Tibial nerve (tissue), 4 donors: ENCODE measurements at regions not wholly inside any gene's neighbourhood (a gene's known extent, or its start where the extent isn't known, plus 50 kb on each side); places are given as distances from the start of the nearest gene placed in this dataset.

Experiments
- CTCF ChIP-seq, 5 experiments: fragments of 200-600 bp in 3 of 5; fragments of 450-650 bp in 2 of 5; sonication (generic) in 3 of 5; IDR thresholded peaks; one replicate each; pipeline ENCODE4 v1.5.1; 2016 to 2019; ENCODE audit warnings: antibody characterized with exemption in 5 of 5, mild to moderate bottlenecking in 3 of 5, moderate library complexity in 2 of 5
- EP300 ChIP-seq, 2 donors: sonication (generic); formaldehyde crosslinking; IDR thresholded peaks; one replicate each; pipeline ENCODE4 v1.6.1; 2017; ENCODE audit warnings: antibody characterized with exemption in 2 of 2, mild to moderate bottlenecking in 1 of 2
- POLR2A ChIP-seq, 2 donors: fragments of 450-650 bp; IDR thresholded peaks; one replicate each; pipeline ENCODE4 v1.6.1; 2017; ENCODE audit warnings: antibody characterized with exemption in 2 of 2, mild to moderate bottlenecking in 2 of 2, moderate library complexity in 2 of 2

GRCh38 chr13:91155512-91156114, 191.9 kb upstream of the MIR17HG start:
- TF ChIP-seq CTCF (IDR thresholded peaks at IDR 0.05), result no peak
- no peak for TF ChIP-seq POLR2A (IDR thresholded peaks at IDR 0.05)
- TF ChIP-seq EP300 (IDR thresholded peaks at IDR 0.05), result no peak
